ENCODE measurements at regions not wholly inside any gene's neighbourhood (a gene's known extent, or its start where the extent isn't known, plus 50 kb on each side); places are given as distances from the start of the nearest gene placed in this dataset.

DNA sequence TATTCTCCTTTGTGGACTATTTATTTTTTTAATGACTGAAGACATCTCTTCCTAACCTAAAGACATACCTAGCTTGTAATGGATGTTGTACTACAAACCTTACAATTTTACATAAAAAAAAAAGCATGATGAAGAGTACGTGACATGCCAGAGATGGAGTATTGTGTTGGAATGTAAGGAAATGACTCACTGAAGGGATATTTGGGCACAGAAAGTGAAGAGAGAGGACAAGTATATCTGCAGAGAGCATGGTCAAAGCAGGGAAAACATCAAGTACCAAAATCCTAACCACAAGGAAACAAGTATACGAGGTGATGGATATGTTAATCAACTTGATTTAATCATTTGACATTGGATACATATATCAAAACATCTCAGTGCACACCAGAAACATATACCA lies 1051.4 kb upstream of the PRKX start:
- TF ChIP-seq CTCF (IDR thresholded peaks at IDR 0.05; ENCODE audit: extremely low read depth in 1 of 2, insufficient read depth in 1 of 2, low read depth in 1 of 2, low read length in 2 of 2) (no peak), EZH2 (IDR thresholded peaks at IDR 0.05; ENCODE audit: borderline replicate concordance, low read depth, low read length, severe bottlenecking) (no peak), POLR2A (IDR thresholded peaks at IDR 0.05; ENCODE audit: low read depth, low read length) (no peak), MAX (IDR thresholded peaks at IDR 0.05; ENCODE audit: insufficient read depth, insufficient read length) (no peak), FOS (IDR thresholded peaks at IDR 0.05; ENCODE audit: borderline replicate concordance, insufficient read depth, low read length) (no peak), POLR2AphosphoS5 (IDR thresholded peaks at IDR 0.05; ENCODE audit: insufficient read depth, low read depth, low read length) (no peak)
